NCI-H1092 treated with DMSO at 0.1 percent for 48 hours (cell line): ENCODE measurements at regions not wholly inside any gene's neighbourhood (a gene's known extent, or its start where the extent isn't known, plus 50 kb on each side); places are given as distances from the start of the nearest gene placed in this dataset.

ENCODE experiments used
- DNase-seq: peaks from one replicate; lab custom pipeline; 2025; lab: John Stamatoyannopoulos, UW

GRCh38 chr4:13129095-13129494 lies 355.0 kb downstream of the RAB28 start:
- DNase-seq = no peak

- DNase-seq = peak; percentile 23
Measured at GRCh38 chr4:13126976-13127910, 356.9 kb downstream of the RAB28 start.

GRCh38 chr4:13118633-13119032 lies 365.5 kb downstream of the RAB28 start:
- no peak for DNase-seq

GRCh38 chr4:13117185-13117584 lies 367.0 kb downstream of the RAB28 start:
- no peak for DNase-seq

GRCh38 chr4:13112030-13112429 lies 372.1 kb downstream of the RAB28 start:
- no peak for DNase-seq

- no peak for DNase-seq
Measured at GRCh38 chr4:13109536-13109935, 374.6 kb downstream of the RAB28 start.

- no peak for DNase-seq
Measured at GRCh38 chr4:13108096-13108495, 376.0 kb downstream of the RAB28 start.

GRCh38 chr4:13103382-13104015 lies 380.6 kb downstream of the RAB28 start:
- no peak for DNase-seq

GRCh38 chr4:13102092-13102742 lies 381.9 kb downstream of the RAB28 start:
- DNase-seq = no peak

GRCh38 chr4:13097971-13098370 lies 386.2 kb downstream of the RAB28 start:
- DNase-seq = no peak

GRCh38 chr4:13095722-13096121 lies 388.4 kb downstream of the RAB28 start:
- no peak for DNase-seq

GRCh38 chr4:13093170-13093569 lies 391.0 kb downstream of the RAB28 start:
- no peak for DNase-seq

GRCh38 chr4:13092702-13093101 lies 391.4 kb downstream of the RAB28 start:
- no peak for DNase-seq

GRCh38 chr4:13089659-13089998 lies 394.5 kb downstream of the RAB28 start:
- DNase-seq = no peak

- DNase-seq = no peak
Measured at GRCh38 chr4:13088726-13089658, 395.1 kb downstream of the RAB28 start.

GRCh38 chr4:13087041-13087440 lies 397.1 kb downstream of the RAB28 start:
- no peak for DNase-seq

GRCh38 chr4:13084210-13084609 lies 399.9 kb downstream of the RAB28 start:
- no peak for DNase-seq

GRCh38 chr4:13081830-13082229 lies 402.3 kb downstream of the RAB28 start:
- DNase-seq = no peak

- no peak for DNase-seq
Measured at GRCh38 chr4:13067077-13067476, 417.1 kb downstream of the RAB28 start.

- DNase-seq = no peak
Measured at GRCh38 chr4:13059019-13059418, 425.1 kb downstream of the RAB28 start.

GRCh38 chr4:13056630-13057189 lies 427.4 kb downstream of the RAB28 start:
- DNase-seq = no peak
